OCI-LY7 (cell line): ENCODE measurements at regions not wholly inside any gene's neighbourhood (a gene's known extent, or its start where the extent isn't known, plus 50 kb on each side); places are given as distances from the start of the nearest gene placed in this dataset.

ENCODE experiments used
- BruUV-seq: library from RNA; stranded (reverse); fragments of 400-500 nt; replicated peaks from 2 replicates; lab custom pipeline; 2021; lab: Mats Ljungman, UMichigan
- CTCF ChIA-PET: fragments of 300-600 bp; sonication (Branson Sonifier 250); formaldehyde crosslinking; loops from one replicate; lab custom pipeline; 2022; ENCODE audit warnings: antibody characterized with exemption; ENCODE audit not compliant: unreplicated experiment; lab: Charles Lee
- POLR2A ChIA-PET: fragments of 300-600 bp; sonication (Branson Sonifier 250); formaldehyde crosslinking; loops from one replicate; lab custom pipeline; 2022; ENCODE audit warnings: antibody characterized with exemption; lab: Charles Lee
- DNase-seq: peaks from one replicate; pipeline ENCODE4 v3.0.0-alpha.2; 2015; ENCODE audit warnings: low spot score
- H2AFZ ChIP-seq: fragments of 200-600 bp; sonication (generic), shearing (Covaris generic); 2 replicates; pipeline ENCODE4 v1.6.1; 2014; ENCODE audit warnings: mild to moderate bottlenecking, antibody characterized with exemption, low read length, moderate library complexity
- H3K27ac ChIP-seq: fragments of 200-600 bp; sonication (generic); 2 replicates; pipeline ENCODE4 v1.5.1; 2014; ENCODE audit warnings: mixed run types, low read depth, mild to moderate bottlenecking, moderate library complexity, low read length, inconsistent platforms; ENCODE audit not compliant: poor library complexity, severe bottlenecking
- H3K36me3 ChIP-seq: fragments of 200-600 bp; sonication (generic); 2 replicates; pipeline ENCODE4 v1.6.1; 2014; ENCODE audit warnings: mild to moderate bottlenecking, antibody characterized with exemption, low read length, moderate library complexity, mixed read lengths; ENCODE audit not compliant: insufficient read depth
- H3K4me1 ChIP-seq: fragments of 200-600 bp; sonication (generic); 2 replicates; pipeline ENCODE4 v1.5.1; 2014; ENCODE audit warnings: mild to moderate bottlenecking, low read length; ENCODE audit not compliant: insufficient read depth, poor library complexity, severe bottlenecking
- H3K4me2 ChIP-seq: fragments of 200-600 bp; sonication (generic); 2 replicates; pipeline ENCODE4 v1.6.1; 2014; ENCODE audit warnings: mild to moderate bottlenecking, low read length
- H3K4me3 ChIP-seq: fragments of 200-600 bp; sonication (generic); 2 replicates; pipeline ENCODE4 v1.5.1; 2014; ENCODE audit warnings: mild to moderate bottlenecking, low read depth, low read length; ENCODE audit not compliant: poor library complexity, severe bottlenecking
- H3K79me2 ChIP-seq: fragments of 200-600 bp; sonication (generic); 2 replicates; pipeline ENCODE4 v1.6.1; 2016; ENCODE audit warnings: low read depth, mild to moderate bottlenecking, low read length, moderate library complexity, mixed read lengths; ENCODE audit not compliant: insufficient read depth
- H3K9me2 ChIP-seq: fragments of 200-600 bp; sonication (generic); 2 replicates; pipeline ENCODE4 v1.6.1; 2016; ENCODE audit warnings: mild to moderate bottlenecking, low read length, mixed read lengths; ENCODE audit not compliant: insufficient read depth
- H3K9me3 ChIP-seq: fragments of 200-600 bp; sonication (generic); 2 replicates; pipeline ENCODE4 v1.6.1; 2014; ENCODE audit warnings: mild to moderate bottlenecking, mixed run types, low read length, mixed read lengths
- H4K20me1 ChIP-seq: fragments of 200-600 bp; sonication (generic); 2 replicates; pipeline ENCODE4 v1.6.1; 2014; ENCODE audit warnings: mild to moderate bottlenecking, antibody characterized with exemption, low read length, moderate library complexity, mixed read lengths; ENCODE audit not compliant: insufficient read depth
- CTCF ChIP-seq: fragments of 200-600 bp; sonication (generic); conservative IDR thresholded peaks from 2 replicates; pipeline ENCODE4 v1.5.1; 2014; ENCODE audit warnings: mild to moderate bottlenecking, antibody characterized with exemption, low read length, moderate library complexity, mixed read lengths
- EZH2phosphoT487 ChIP-seq: fragments of 200-600 bp; sonication (generic); IDR thresholded peaks from 2 replicates; pipeline ENCODE4 v1.6.1; 2018; ENCODE audit warnings: low read depth, borderline replicate concordance, mild to moderate bottlenecking, mixed run types, antibody characterized with exemption, low read length, moderate library complexity, mixed read lengths
- intact Hi-C: fragments of 100-400 bp; cut with micrococcal nuclease; formaldehyde crosslinking; loops from one replicate; pipeline ENCODE4 v1.10.0; 2022; ENCODE audit not compliant: unreplicated experiment

- no peak for DNase-seq
- ChIA-PET POLR2A (interaction anchor here (0.7 kb wide), 1 partner anchor 391 kb away, joined by 3 read pairs; no protein-coding TSS in a partner anchor), CTCF (no interaction called here)
- Histone ChIP-seq H3K36me3 (no peaks in the 10 kb centered on the region), H3K79me2 (no peaks in the 10 kb centered on the region), H3K9me3 (no peaks in the 10 kb centered on the region), H3K4me1 (no peaks in the 10 kb centered on the region), H3K4me2 (no peak overlapping the region), H2AFZ (no peak overlapping the region), H3K27ac (no peak overlapping the region), H4K20me1 (no peaks in the 10 kb centered on the region), H3K9me2 (no peaks in the 10 kb centered on the region), H3K4me3 (no peak overlapping the region)
- intact Hi-C loops: no loop called here
- no TSS peak for BruUV-seq
- TF ChIP-seq CTCF: no peak
Measured at GRCh38 chr16:85402910-85403692, 210.0 kb upstream of the GSE1 start.

GRCh38 chr16:85403693-85404092 lies 209.4 kb upstream of the GSE1 start:
- no peaks in the 10 kb centered on the region for H3K36me3 ChIP-seq
- H4K20me1 ChIP-seq: no peaks in the 10 kb centered on the region
- H3K4me2 ChIP-seq: no peak overlapping the region
- no peaks in the 10 kb centered on the region for H3K4me1 ChIP-seq
- intact Hi-C loops: no loop called here
- H3K79me2 ChIP-seq: no peaks in the 10 kb centered on the region
- no peaks in the 10 kb centered on the region for H3K9me3 ChIP-seq
- no peak overlapping the region for H3K4me3 ChIP-seq
- ChIA-PET POLR2A (interaction anchor here (0.7 kb wide), 1 partner anchor 392 kb away, joined by 3 read pairs; no protein-coding TSS in a partner anchor), CTCF (no interaction called here)
- H3K9me2 ChIP-seq: no peaks in the 10 kb centered on the region
- H3K27ac ChIP-seq: no peak overlapping the region
- BruUV-seq: no TSS peak
- TF ChIP-seq CTCF (no peak), EZH2phosphoT487 (no peak)
- no peak overlapping the region for H2AFZ ChIP-seq
- DNase-seq: no peak

DNA sequence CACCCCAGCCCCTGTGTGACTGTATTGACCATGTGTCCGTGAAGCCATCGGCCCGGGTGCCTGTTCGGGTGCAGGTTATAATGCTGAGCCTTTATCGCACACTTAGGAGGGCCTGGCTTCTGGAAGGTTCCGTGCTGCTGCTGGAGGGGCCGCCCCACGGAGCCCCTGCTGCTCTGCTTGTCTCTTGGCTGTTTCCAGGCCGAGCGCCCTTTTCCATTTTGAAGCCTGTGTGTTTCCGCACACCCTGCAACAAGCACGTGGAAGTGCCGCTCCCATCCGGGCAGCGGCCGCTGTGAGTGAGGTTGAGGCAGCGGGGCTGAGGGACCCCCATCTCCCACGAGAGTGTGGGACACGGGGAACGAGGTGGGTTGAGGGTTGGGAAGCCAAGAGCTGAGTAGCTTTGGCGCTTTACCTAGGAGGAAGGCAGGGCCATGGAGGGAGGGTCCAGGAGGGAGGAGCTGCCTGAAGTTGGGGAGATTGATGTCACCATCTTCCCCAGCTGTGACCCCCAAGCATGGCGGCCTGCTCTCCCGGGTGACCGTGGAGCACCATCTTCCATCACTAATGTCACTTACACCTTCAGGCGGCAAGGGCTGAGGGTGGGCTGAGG lies 200.1 kb upstream of the GSE1 start:
- H3K36me3 ChIP-seq: no peaks in the 10 kb centered on the region
- no peak for TF ChIP-seq CTCF
- TF ChIP-seq EZH2phosphoT487: no peak
- intact Hi-C loops: no loop called here
- BruUV-seq: no TSS peak
- peaks cover 5% of the 10 kb centered on the region; the same call in 1 of the 2 replicates for H3K9me3 ChIP-seq
- POLR2A ChIA-PET: no interaction called here
- DNase-seq: no peak
- no peak overlapping the region for H3K4me2 ChIP-seq
- no peak overlapping the region for H3K27ac ChIP-seq
- H4K20me1 ChIP-seq: no peaks in the 10 kb centered on the region
- H3K9me2 ChIP-seq: no peaks in the 10 kb centered on the region
- no peak overlapping the region for H2AFZ ChIP-seq
- CTCF ChIA-PET: no interaction called here
- H3K79me2 ChIP-seq: no peaks in the 10 kb centered on the region
- peaks cover 12% of the 10 kb centered on the region for H3K4me1 ChIP-seq
- no peak overlapping the region for H3K4me3 ChIP-seq
